ENCODE measurements at regions not wholly inside any gene's neighbourhood (a gene's known extent, or its start where the extent isn't known, plus 50 kb on each side); places are given as distances from the start of the nearest gene placed in this dataset.

DNA sequence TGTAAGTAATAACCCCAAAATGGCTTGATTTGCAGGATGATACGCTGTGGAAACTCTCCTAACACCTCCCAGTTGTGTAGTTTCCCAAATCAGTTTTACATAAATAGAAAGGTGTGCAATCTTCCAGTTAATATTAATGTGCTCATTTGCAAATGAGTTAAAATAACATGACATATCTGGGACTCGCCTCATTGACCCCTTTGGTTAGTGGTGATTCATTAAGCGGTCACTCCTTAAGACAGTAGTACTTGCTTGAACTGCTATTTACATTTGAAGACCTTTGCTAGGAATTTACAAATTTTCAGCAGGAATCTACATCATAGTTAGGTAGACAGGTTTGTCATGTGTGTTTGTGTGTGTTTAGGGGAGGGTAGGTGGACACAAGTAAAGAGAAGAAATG is 1367.7 kb upstream of the CELF4 start:
- H3K27me3 ChIP-seq = no peaks in the 10 kb centered on the region
- intact Hi-C loops (cut with DNase I) = no loop called here
- H3K27ac ChIP-seq = no peak overlapping the region
- H3K4me1 ChIP-seq = no peaks in the 10 kb centered on the region
- H3K9me3 ChIP-seq = no peaks in the 10 kb centered on the region
- no peak for TF ChIP-seq POLR2A (IDR thresholded peaks at IDR 0.05)
- TF ChIP-seq CTCF (IDR thresholded peaks at IDR 0.05) = no peak
- no peak overlapping the region for H3K4me3 ChIP-seq
- no peaks in the 10 kb centered on the region for H3K36me3 ChIP-seq
- ATAC-seq (no peak), DNase-seq (no peak)
- 91 to 93% (median 91%) methylated on average over 3 of the region's 3 CpGs for WGBS, 4 donors

DNA sequence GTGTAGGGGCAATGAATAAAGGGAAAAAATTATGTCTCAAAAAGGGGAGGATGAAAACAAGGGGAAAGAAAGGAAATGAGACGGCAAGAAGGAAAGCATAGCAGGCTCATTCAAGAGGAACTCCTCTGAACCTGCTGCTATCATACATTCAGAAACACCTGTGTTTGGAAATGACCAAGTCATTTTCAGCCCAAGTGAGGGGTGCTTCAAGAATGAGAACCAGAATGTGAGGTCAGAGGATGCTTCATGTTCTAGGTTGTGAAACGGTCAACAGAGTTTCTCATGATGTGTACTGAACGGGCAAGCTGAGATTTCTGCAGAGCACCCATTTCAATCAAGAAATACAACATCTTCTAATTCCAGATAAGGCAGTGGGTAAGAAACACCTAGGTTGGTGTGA is 1367.2 kb upstream of the CELF4 start:
- H3K36me3 ChIP-seq = no peaks in the 10 kb centered on the region
- DNase-seq (no peak), ATAC-seq (no peak)
- H3K4me1 ChIP-seq = no peaks in the 10 kb centered on the region
- intact Hi-C loops (cut with DNase I) = no loop called here
- TF ChIP-seq CTCF (IDR thresholded peaks at IDR 0.05) (no peak), POLR2A (IDR thresholded peaks at IDR 0.05) (no peak)
- no peak overlapping the region for H3K4me3 ChIP-seq
- 83 to 96% (median 90%) methylated on average over 3 of the region's 3 CpGs for WGBS, 4 donors
- no peaks in the 10 kb centered on the region for H3K9me3 ChIP-seq
- no peak overlapping the region for H3K27ac ChIP-seq
- H3K27me3 ChIP-seq = no peaks in the 10 kb centered on the region

DNA sequence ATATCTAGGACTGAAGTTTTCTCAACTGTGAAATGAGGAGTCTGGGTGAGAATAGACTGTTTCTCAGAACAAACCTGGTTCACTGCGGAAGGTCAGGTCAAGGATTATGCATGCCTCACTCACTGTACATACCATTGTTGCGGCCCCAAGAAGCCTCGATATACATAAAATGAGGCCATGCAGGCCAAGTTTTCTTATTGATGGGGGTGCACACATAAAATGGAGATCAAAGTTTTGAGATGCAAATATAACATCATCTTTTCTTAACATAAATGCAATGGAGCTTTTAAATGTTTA is 1366.1 kb upstream of the CELF4 start:
- no peaks in the 10 kb centered on the region for H3K27me3 ChIP-seq
- no peak overlapping the region for H3K27ac ChIP-seq
- intact Hi-C loops (cut with DNase I) = no loop called here
- no peak overlapping the region for H3K4me3 ChIP-seq
- H3K36me3 ChIP-seq = no peaks in the 10 kb centered on the region
- no peak for DNase-seq
- no peaks in the 10 kb centered on the region for H3K4me1 ChIP-seq
- ATAC-seq = no peak
- H3K9me3 ChIP-seq = no peaks in the 10 kb centered on the region
- TF ChIP-seq POLR2A (IDR thresholded peaks at IDR 0.05) = no peak
- TF ChIP-seq CTCF (IDR thresholded peaks at IDR 0.05) = no peak
- WGBS, 4 donors = 86 to 92% (median 90%) methylated on average over 3 of the region's 3 CpGs

DNA sequence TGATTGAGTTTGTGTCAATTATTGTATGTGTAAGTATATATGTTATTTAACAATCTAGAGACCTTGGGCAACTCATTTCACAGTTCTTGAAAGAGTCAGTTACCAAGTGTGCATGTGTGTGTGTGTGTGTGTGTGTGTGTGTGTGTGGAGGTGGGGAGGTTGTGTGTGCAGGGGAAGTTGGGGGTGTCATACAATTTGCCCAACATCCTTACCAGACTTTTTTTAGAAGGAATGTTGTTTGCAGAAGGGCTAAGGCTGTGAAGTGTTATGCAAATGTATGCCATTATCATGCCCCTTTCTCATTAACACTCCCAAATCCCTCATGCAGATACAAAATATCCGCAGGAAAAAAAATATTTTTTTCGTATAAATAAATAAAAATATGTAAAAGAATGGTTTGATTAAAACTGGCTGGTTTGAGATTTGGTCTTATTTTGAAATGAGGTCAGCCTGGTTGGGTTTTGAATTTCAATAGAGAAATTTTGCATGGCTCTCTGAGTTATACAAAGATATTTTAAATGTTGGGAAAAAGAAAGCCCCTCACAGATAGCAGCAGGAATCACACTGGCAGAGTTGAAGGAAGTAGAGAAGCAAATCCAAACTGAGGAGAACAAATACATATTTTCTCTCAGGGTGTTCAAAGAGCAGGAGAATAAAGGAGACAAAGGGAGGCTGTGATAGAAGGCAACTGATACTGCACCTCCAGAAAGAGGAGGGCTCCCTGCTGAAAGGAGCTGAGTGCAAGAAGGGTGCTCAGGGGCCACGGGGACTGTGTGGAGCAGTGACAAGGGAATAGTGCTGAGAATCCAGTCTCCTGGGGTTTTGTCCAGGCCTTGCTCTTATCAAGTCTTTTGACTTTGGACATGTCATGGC is 1365.5 kb upstream of the CELF4 start:
- no peaks in the 10 kb centered on the region for H3K4me1 ChIP-seq
- no peak overlapping the region for H3K27ac ChIP-seq
- no peak for DNase-seq
- TF ChIP-seq POLR2A (IDR thresholded peaks at IDR 0.05) (no peak), CTCF (IDR thresholded peaks at IDR 0.05) (no peak)
- H3K27me3 ChIP-seq = no peaks in the 10 kb centered on the region
- H3K9me3 ChIP-seq = no peaks in the 10 kb centered on the region
- no peak for ATAC-seq
- no peaks in the 10 kb centered on the region for H3K36me3 ChIP-seq
- no peak overlapping the region for H3K4me3 ChIP-seq
- intact Hi-C loops (cut with DNase I) = no loop called here
- WGBS, 4 donors = 16 to 24% (median 20%) methylated on average over 3 of the region's 3 CpGs
